ENCODE measurements at regions not wholly inside any gene's neighbourhood (a gene's known extent, or its start where the extent isn't known, plus 50 kb on each side); places are given as distances from the start of the nearest gene placed in this dataset.

GRCh38 chr6:103820148-103820547, 1039.6 kb downstream of the HACE1 start:
- no peak overlapping the region for H3K9ac ChIP-seq (ENCODE audit: low read length)
- no peaks in the 10 kb centered on the region for H3F3A ChIP-seq (ENCODE audit: insufficient read depth, low read length, poor library complexity, severe bottlenecking)
- no peaks in the 10 kb centered on the region for H3K79me2 ChIP-seq (replicated peaks; ENCODE audit: insufficient read depth, low read length)
- no peak overlapping the region for H2AFZ ChIP-seq (ENCODE audit: low read depth, low read length)
- no peak overlapping the region for H3K27ac ChIP-seq (ENCODE audit: low read length)
- no peaks in the 10 kb centered on the region for H3K36me3 ChIP-seq (ENCODE audit: insufficient read depth, low read length)
- no peak overlapping the region for H3K4me3 ChIP-seq (ENCODE audit: low read length)
- no peaks in the 10 kb centered on the region for H3K9me2 ChIP-seq (ENCODE audit: insufficient read depth, low read length)
- H3K27me3 ChIP-seq (ENCODE audit: insufficient read depth, low read depth, low read length): no peaks in the 10 kb centered on the region
- no peaks in the 10 kb centered on the region for H4K20me1 ChIP-seq (ENCODE audit: insufficient read depth)
- peaks cover 6% of the 10 kb centered on the region for H3K9me3 ChIP-seq (ENCODE audit: low read length)
- TF ChIP-seq EZH2 (IDR thresholded peaks at IDR 0.05; ENCODE audit: borderline replicate concordance, insufficient read depth, low read length, poor library complexity, severe bottlenecking) (no peak), RAD21 (conservative IDR thresholded peaks at IDR 0.05) (no peak), REST (IDR thresholded peaks at IDR 0.05; ENCODE audit: borderline replicate concordance) (no peak), EP300 (conservative IDR thresholded peaks at IDR 0.05; ENCODE audit: poor library complexity, severe bottlenecking) (no peak)
- no peak overlapping the region for H3K4me2 ChIP-seq (ENCODE audit: low read length)

- no peaks in the 10 kb centered on the region for H3F3A ChIP-seq (ENCODE audit: insufficient read depth, low read length, poor library complexity, severe bottlenecking)
- H3K9me2 ChIP-seq (ENCODE audit: insufficient read depth, low read length): no peaks in the 10 kb centered on the region
- H4K20me1 ChIP-seq (ENCODE audit: insufficient read depth): no peaks in the 10 kb centered on the region
- H3K27me3 ChIP-seq (ENCODE audit: insufficient read depth, low read depth, low read length): no peaks in the 10 kb centered on the region
- no peak overlapping the region for H3K9ac ChIP-seq (ENCODE audit: low read length)
- TF ChIP-seq CTCF (IDR thresholded peaks at IDR 0.05; ENCODE audit: poor library complexity, severe bottlenecking) (no peak), EZH2 (IDR thresholded peaks at IDR 0.05; ENCODE audit: borderline replicate concordance, insufficient read depth, low read length, poor library complexity, severe bottlenecking) (no peak), POLR2AphosphoS5 (IDR thresholded peaks at IDR 0.05) (no peak), REST (IDR thresholded peaks at IDR 0.05; ENCODE audit: borderline replicate concordance) (no peak), MXI1 (conservative IDR thresholded peaks at IDR 0.05; ENCODE audit: poor library complexity, severe bottlenecking) (no peak), RAD21 (conservative IDR thresholded peaks at IDR 0.05) (no peak), EP300 (conservative IDR thresholded peaks at IDR 0.05; ENCODE audit: poor library complexity, severe bottlenecking) (no peak), SMC3 (conservative IDR thresholded peaks at IDR 0.05; ENCODE audit: poor library complexity) (no peak), TAF1 (IDR thresholded peaks at IDR 0.05; ENCODE audit: low read depth) (no peak)
- H3K9me3 ChIP-seq (ENCODE audit: low read length): peaks cover 6% of the 10 kb centered on the region
- no peak overlapping the region for H3K4me2 ChIP-seq (ENCODE audit: low read length)
- H3K27ac ChIP-seq (ENCODE audit: low read length): no peak overlapping the region
- H2AFZ ChIP-seq (ENCODE audit: low read depth, low read length): no peak overlapping the region
- H3K4me3 ChIP-seq (ENCODE audit: low read length): no peak overlapping the region
- H3K36me3 ChIP-seq (ENCODE audit: insufficient read depth, low read length): no peaks in the 10 kb centered on the region
- no peaks in the 10 kb centered on the region for H3K79me2 ChIP-seq (replicated peaks; ENCODE audit: insufficient read depth, low read length)
Measured at GRCh38 chr6:103819509-103819908, 1040.2 kb downstream of the HACE1 start.
